Right cardiac atrium (tissue), 5 donors: ENCODE measurements at regions not wholly inside any gene's neighbourhood (a gene's known extent, or its start where the extent isn't known, plus 50 kb on each side); places are given as distances from the start of the nearest gene placed in this dataset.

Experiments used
- ATAC-seq, 2 donors: fragments of 200-7000 bp; cut with Tn5 transposase; one replicate each; pipeline versions ENCODE4 v1.8.0 to v1.9.1; 2020; ENCODE audit warnings: moderate library complexity in 2 of 2, mild to moderate bottlenecking in 1 of 2
- DNase-seq, 3 donors: peaks; one replicate each; pipeline ENCODE4 v3.0.0-alpha.2; 2020
- H3K27ac ChIP-seq: one replicate; pipeline ENCODE4 v1.5.1; 2013; ENCODE audit warnings: mild to moderate bottlenecking, low read length, control low read depth, moderate library complexity
- H3K27me3 ChIP-seq: one replicate; pipeline ENCODE4 v1.6.1; 2013; ENCODE audit not compliant: control insufficient read depth, insufficient read depth
- H3K4me1 ChIP-seq: one replicate; pipeline ENCODE4 v1.6.1; 2013; ENCODE audit warnings: low read length; ENCODE audit not compliant: control insufficient read depth, insufficient read depth
- H3K4me3 ChIP-seq: one replicate; pipeline ENCODE4 v1.5.1; 2013; ENCODE audit warnings: low read length, control low read depth
- H3K9me3 ChIP-seq: one replicate; pipeline ENCODE4 v1.6.1; 2013; ENCODE audit warnings: low read length; ENCODE audit not compliant: control insufficient read depth
- WGBS: extraction: QIAGEN DNeasy Blood & Tissue Kit; methylation state at CpG from one replicate; pipeline ENCODE4 v1.1.7; 2013; 5-methylcytosine and 5-hydroxymethylcytosine counted together
- intact Hi-C, 4 donors: fragments of 100-400 bp; cut with DNase I; formaldehyde crosslinking; loops; one replicate each; pipeline versions ENCODE4 v1.11.0 to v1.14.0; 2022 to 2023
- donor health status: healthy with polysubstance abuse.
- donor health status: DM: no; HTN: yes; CAD: no.
- donor health status: DM: no; HTN: no; CAD: no.
- donor health status: DM: no; HTN: yes; CAD: no; lungs with severe emphysema.
- donor health status: DM: yes; HTN: yes; CAD: no.

DNA sequence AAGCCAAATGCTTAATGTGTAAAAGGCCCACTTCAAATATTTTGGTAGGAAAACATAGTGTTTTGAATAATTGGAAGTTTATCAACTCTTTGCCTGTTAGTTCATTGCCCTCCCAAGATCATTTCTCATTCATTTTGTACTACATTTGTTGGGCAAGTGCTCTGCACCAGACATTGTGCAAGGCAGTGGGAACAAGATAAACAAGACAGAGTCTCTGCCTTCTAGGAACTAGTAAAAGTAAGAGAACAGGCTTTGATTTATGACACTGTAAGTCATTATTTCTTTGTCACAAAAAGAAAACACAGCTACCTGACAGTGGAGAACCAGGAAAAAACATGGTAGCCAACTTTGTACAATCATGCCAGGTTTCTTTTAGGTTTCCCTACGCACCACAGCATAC lies 63.7 kb upstream of the PAM start:
- Histone ChIP-seq H3K4me1 (no peaks in the 10 kb centered on the region), H3K9me3 (no peaks in the 10 kb centered on the region), H3K27ac (no peak overlapping the region), H3K4me3 (no peak overlapping the region), H3K27me3 (no peaks in the 10 kb centered on the region)
- DNase-seq (no peak), ATAC-seq (no peak)
- WGBS: 87% methylated on average over 1 of the region's 1 CpG
- intact Hi-C loops: no loop called here

DNA sequence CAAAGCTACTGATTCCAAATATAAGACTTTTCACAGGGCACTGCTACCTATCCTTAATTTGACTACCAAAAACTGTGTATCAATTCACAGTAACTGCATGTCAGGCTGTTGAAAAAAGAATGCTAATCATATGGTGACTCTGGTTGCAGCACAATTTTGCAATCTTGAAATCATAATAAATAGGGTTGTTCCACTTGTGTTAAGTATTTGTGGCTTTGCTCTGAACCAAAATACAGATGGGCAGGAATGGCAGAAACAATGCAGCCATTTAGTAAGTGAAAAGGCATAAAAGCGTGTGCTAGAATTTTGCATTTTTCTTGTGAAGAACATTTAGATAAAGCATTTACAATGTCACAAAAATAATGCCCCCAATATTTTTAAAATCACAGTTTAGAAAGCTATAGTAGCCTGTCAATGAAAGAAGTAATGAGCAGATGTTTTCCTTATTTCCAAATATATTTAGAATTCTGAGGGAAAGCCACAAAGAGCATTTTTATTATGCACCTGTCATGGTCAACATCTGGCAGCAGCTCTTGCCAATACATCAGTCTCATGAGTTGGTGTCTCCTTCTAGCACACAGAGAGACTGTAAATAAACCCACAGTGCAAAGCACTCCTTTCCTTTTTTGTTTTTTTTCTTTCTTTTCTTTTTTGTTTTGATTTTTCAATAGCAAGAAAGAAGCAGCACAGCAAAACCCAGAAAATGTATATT lies 54.8 kb upstream of the PAM start:
- intact Hi-C loops: no loop called here
- Histone ChIP-seq H3K27ac (no peak overlapping the region), H3K9me3 (no peaks in the 10 kb centered on the region), H3K27me3 (no peaks in the 10 kb centered on the region), H3K4me3 (no peak overlapping the region), H3K4me1 (no peaks in the 10 kb centered on the region)
- DNase-seq (no peak), ATAC-seq (no peak)
- WGBS: 86% methylated on average over 1 of the region's 1 CpG

DNA sequence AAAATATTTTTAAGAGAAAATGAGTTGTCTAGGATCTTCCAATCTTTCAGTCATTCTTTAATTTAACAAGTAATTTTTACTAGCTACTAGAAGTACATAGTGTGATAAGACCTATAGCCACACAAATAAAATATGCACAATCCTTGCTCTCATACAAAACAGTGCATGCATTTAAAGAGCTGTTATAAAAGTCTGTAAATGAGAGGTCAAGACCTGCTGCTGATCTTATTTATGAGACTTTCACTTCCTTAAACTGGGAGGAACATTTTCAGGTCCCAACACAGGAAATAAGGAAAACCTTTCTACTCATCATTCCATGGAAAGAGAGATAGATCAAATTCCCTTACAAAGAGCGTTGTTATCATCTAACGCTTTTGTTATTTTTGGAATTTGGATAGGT lies 54.2 kb upstream of the PAM start:
- intact Hi-C loops: no loop called here
- Histone ChIP-seq H3K9me3 (no peaks in the 10 kb centered on the region), H3K4me3 (no peak overlapping the region), H3K27ac (no peak overlapping the region), H3K27me3 (no peaks in the 10 kb centered on the region), H3K4me1 (no peaks in the 10 kb centered on the region)
- 17% methylated on average over 2 of the region's 2 CpGs for WGBS
- no peak for DNase-seq
- ATAC-seq: no peak

DNA sequence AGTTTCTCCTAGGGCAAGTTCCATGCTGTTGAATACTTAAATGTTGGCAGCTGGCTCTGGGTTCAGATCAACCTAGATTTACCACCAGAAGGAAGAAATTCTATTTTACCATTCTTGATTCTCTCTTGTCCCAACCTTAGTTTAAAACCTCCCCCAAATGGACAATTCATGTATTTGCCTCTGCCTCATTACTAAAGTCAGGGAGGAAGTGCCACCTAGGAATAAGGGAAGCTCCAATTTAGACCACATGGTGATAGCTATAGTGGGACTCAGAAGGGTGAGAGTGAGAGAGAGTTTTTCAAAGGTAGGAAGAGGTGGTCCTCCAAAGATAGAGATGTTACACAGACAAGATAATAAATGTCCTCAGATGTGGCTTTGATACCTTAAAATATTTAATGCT lies 53.4 kb upstream of the PAM start:
- DNase-seq: no peak

More for the DNA sequence above, 53.4 kb upstream of the PAM start:
- H3K9me3 ChIP-seq: no peaks in the 10 kb centered on the region
- no peaks in the 10 kb centered on the region for H3K4me1 ChIP-seq
- intact Hi-C loops: no loop called here
- ATAC-seq: no peak
- no peak overlapping the region for H3K4me3 ChIP-seq
- no peak overlapping the region for H3K27ac ChIP-seq
- no peaks in the 10 kb centered on the region for H3K27me3 ChIP-seq
